Transverse colon (tissue), 4 donors: ENCODE measurements at regions not wholly inside any gene's neighbourhood (a gene's known extent, or its start where the extent isn't known, plus 50 kb on each side); places are given as distances from the start of the nearest gene placed in this dataset.

Experiments
- DNase-seq: peaks from one replicate; pipeline ENCODE4 v3.0.0-alpha.2; 2019
- H3K27ac ChIP-seq, 4 donors: fragments of 200-600 bp; sonication (generic); 2 replicates each; pipeline ENCODE4 v1.5.1; 2016 to 2018; ENCODE audit warnings: inconsistent platforms in 4 of 4
- H3K27me3 ChIP-seq: fragments of 200-600 bp; sonication (generic); 2 replicates; pipeline ENCODE4 v1.5.1; 2017; ENCODE audit warnings: inconsistent platforms
- H3K36me3 ChIP-seq, 4 donors: fragments of 200-600 bp; sonication (generic); 2 replicates each; pipeline ENCODE4 v1.5.1; 2017 to 2019; ENCODE audit warnings: inconsistent platforms in 4 of 4
- H3K4me1 ChIP-seq, 4 donors: fragments of 200-600 bp; sonication (generic); 2 replicates each; pipeline ENCODE4 v1.5.1; 2017 to 2020; ENCODE audit warnings: inconsistent platforms in 4 of 4
- H3K4me3 ChIP-seq, 4 donors: fragments of 200-600 bp; sonication (generic); 1 replicate in 1 of 4; 2 replicates in 3 of 4; pipeline versions ENCODE4 v1.5.1 to v1.6.1; 2017 to 2019; ENCODE audit warnings: inconsistent platforms in 4 of 4
- H3K9me3 ChIP-seq, 2 donors: fragments of 200-600 bp; sonication (generic); 2 replicates each; pipeline ENCODE4 v1.5.1; 2017 to 2019; ENCODE audit warnings: inconsistent platforms in 2 of 2
- CTCF ChIP-seq, 5 experiments: fragments of 200-600 bp in 3 of 5; fragments of 450-650 bp in 2 of 5; sonication (generic) in 3 of 5; IDR thresholded peaks; 1 replicate in 2 of 5; 2 replicates in 3 of 5; pipeline ENCODE4 v1.5.1; 2016 to 2017; ENCODE audit warnings: antibody characterized with exemption in 5 of 5, inconsistent platforms in 3 of 5, mild to moderate bottlenecking in 2 of 5, moderate library complexity in 1 of 5
- EP300 ChIP-seq: sonication (generic); formaldehyde crosslinking; IDR thresholded peaks from one replicate; pipeline ENCODE4 v1.6.1; 2017; ENCODE audit warnings: antibody characterized with exemption, low read depth
- POLR2A ChIP-seq: fragments of 450-650 bp; IDR thresholded peaks from one replicate; pipeline ENCODE4 v1.6.1; 2016; ENCODE audit warnings: antibody characterized with exemption, mild to moderate bottlenecking, moderate library complexity
- POLR2AphosphoS5 ChIP-seq, 3 donors: sonication (generic); formaldehyde crosslinking; IDR thresholded peaks; one replicate each; pipeline ENCODE4 v1.6.1; 2016; ENCODE audit warnings: antibody characterized with exemption in 3 of 3
- WGBS, 2 donors: methylation state at CpG; one replicate each; pipeline ENCODE4 v1.1.5; 2018; ENCODE audit warnings: low coverage in 1 of 2; 5-methylcytosine and 5-hydroxymethylcytosine counted together
- in situ Hi-C, 4 donors: fragments of 200-750 bp; cut with MboI; loops; one replicate each; pipeline versions ENCODE4 v1.15.0 to v1.15.1; 2017; ENCODE audit warnings: low sequenced_read_pairs in 3 of 4, low pct_ligation_motif_present in 1 of 4, low pct_unique_long_range_greater_than_20kb in 1 of 4
- intact Hi-C: fragments of 100-400 bp; cut with DNase I; formaldehyde crosslinking; loops from one replicate; pipeline ENCODE4 v1.15.1; 2023; ENCODE audit warnings: low total_unique reads

GRCh38 chr2:185428000-185428399 lies 310.6 kb upstream of the FSIP2 start:
- H3K36me3 ChIP-seq: no peaks in the 10 kb centered on the region
- TF ChIP-seq EP300 (no peak), POLR2AphosphoS5 (IDR thresholded peaks at IDR 0.05) (no peak), POLR2A (no peak), CTCF (IDR thresholded peaks at IDR 0.05) (no peak)
- in situ Hi-C loops: no loop called here
- H3K9me3 ChIP-seq: no peaks in the 10 kb centered on the region
- no peak overlapping the region for H3K4me3 ChIP-seq
- no peak overlapping the region for H3K27ac ChIP-seq
- DNase-seq: no peak
- H3K27me3 ChIP-seq: no peaks in the 10 kb centered on the region
- intact Hi-C loops: no loop called here
- WGBS, 2 donors: 0 to 34% methylated on average over 1 of the region's 1 CpG
- H3K4me1 ChIP-seq: no peaks in the 10 kb centered on the region

- Histone ChIP-seq H3K4me3 (no peak overlapping the region), H3K27ac (no peak overlapping the region), H3K27me3 (no peaks in the 10 kb centered on the region), H3K36me3 (no peaks in the 10 kb centered on the region), H3K9me3 (no peaks in the 10 kb centered on the region), H3K4me1 (no peaks in the 10 kb centered on the region)
- in situ Hi-C loops: no loop called here
- TF ChIP-seq POLR2A: no peak
- TF ChIP-seq CTCF (IDR thresholded peaks at IDR 0.05): no peak
- TF ChIP-seq EP300: no peak
- no peak for TF ChIP-seq POLR2AphosphoS5 (IDR thresholded peaks at IDR 0.05)
- no peak for DNase-seq
- intact Hi-C loops: no loop called here
These were observed 304.8 kb upstream of the FSIP2 start for GRCh38 chr2:185433824-185434223.

DNA sequence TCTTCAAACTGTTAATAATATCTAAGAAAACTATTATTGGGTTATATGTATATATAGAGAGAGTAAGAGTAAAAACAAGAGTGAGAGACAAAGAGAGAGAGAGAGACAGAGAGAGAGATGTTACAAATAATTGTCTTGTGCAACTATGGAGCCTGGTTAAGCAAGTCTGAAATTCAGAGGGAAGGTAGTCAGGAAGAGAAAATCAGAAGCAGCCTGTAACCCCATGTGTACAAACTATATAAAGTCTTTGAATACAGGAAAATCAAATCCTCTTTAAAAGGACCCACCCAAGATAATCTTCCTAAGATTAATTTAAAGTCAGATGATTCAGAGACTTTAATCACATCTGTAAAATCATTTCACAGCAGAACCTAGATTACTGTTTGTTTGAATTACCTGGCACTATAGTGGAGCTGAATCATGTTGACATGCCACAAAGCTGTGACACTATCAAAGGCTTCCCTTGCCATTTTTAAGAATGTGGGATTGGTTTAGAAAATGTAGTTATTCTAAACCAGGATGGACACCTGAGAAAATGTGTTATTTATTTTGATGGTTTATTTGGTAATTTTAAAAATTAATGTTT lies 301.7 kb upstream of the FSIP2 start:
- Histone ChIP-seq H3K36me3 (no peaks in the 10 kb centered on the region), H3K9me3 (no peaks in the 10 kb centered on the region), H3K27me3 (no peaks in the 10 kb centered on the region), H3K4me3 (no peak overlapping the region), H3K4me1 (no peaks in the 10 kb centered on the region), H3K27ac (no peak overlapping the region)
- intact Hi-C loops (no loop called here), in situ Hi-C loops (no loop called here)
- no peak for DNase-seq
- TF ChIP-seq CTCF (IDR thresholded peaks at IDR 0.05) (no peak), POLR2A (no peak), EP300 (no peak), POLR2AphosphoS5 (IDR thresholded peaks at IDR 0.05) (no peak)

DNA sequence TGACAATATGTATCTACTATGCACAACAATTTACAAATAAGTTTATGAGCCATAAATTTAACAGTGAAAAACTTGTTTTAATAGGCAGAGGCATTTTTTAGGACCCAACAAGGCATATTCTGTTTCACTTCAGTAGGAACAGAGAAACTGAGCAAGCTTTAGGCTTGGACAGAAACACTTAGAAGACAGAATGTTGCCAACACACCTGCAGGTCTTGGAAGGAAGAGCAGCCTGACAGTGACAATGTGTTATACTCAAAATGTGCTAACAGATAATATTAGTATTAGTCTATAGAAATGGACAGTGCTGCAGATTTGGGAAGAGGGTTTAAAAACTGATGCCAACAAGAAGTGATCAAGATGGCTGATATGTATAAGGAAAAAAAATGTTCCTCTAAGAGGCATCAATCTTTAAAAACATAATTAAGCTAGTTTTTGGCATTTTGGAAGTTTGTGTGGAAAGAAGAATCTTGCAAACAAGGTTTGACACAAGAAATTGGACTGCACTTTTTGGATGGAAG lies 297.1 kb upstream of the FSIP2 start:
- Histone ChIP-seq H3K27me3 (no peaks in the 10 kb centered on the region), H3K9me3 (no peaks in the 10 kb centered on the region), H3K4me3 (no peak overlapping the region), H3K27ac (no peak overlapping the region), H3K4me1 (no peaks in the 10 kb centered on the region), H3K36me3 (no peaks in the 10 kb centered on the region)
- in situ Hi-C loops (no loop called here), intact Hi-C loops (no loop called here)
- no peak for TF ChIP-seq POLR2AphosphoS5 (IDR thresholded peaks at IDR 0.05)
- no peak for TF ChIP-seq EP300
- TF ChIP-seq POLR2A: no peak
- no peak for TF ChIP-seq CTCF (IDR thresholded peaks at IDR 0.05)
- DNase-seq: no peak
